ENCODE measurements at regions not wholly inside any gene's neighbourhood (a gene's known extent, or its start where the extent isn't known, plus 50 kb on each side); places are given as distances from the start of the nearest gene placed in this dataset.

DNA sequence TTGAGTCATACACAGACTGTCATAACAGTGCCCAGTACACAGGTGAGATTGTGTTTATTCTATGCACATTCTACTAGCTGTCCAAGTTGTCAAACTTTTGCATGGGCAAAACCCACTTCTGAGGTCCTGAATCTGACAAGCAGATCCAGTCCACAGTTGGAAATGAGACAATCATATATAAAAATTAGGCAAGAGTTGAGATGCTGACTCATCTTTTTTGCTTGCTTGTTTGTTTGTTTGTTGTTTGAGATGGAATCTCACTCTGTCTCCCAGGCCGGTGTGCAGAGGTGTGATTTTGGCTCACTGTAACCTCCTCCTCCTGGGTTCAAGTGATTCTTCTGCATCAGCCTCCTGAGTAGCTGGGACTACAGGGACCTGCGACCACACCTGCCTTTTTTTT is 323.8 kb downstream of the RPS4Y2 start:
- intact Hi-C loops (cut with DNase I), result no loop called here
- Histone ChIP-seq H3K4me3 (no peak overlapping the region), H3K27me3 (no peaks in the 10 kb centered on the region), H3K4me1 (no peaks in the 10 kb centered on the region), H3K36me3 (no peaks in the 10 kb centered on the region), H3K27ac (no peak overlapping the region), H3K9me3 (no peaks in the 10 kb centered on the region)
- WGBS (ENCODE audit: insufficient coverage, low coverage, low lambda C conversion rate, missing lambda C conversion rate), result no CpG with 5 or more reads among the region's 2 CpGs
- no peak for ATAC-seq
- TF ChIP-seq POLR2A (IDR thresholded peaks at IDR 0.05), result no peak
- TF ChIP-seq, protein P1, sequence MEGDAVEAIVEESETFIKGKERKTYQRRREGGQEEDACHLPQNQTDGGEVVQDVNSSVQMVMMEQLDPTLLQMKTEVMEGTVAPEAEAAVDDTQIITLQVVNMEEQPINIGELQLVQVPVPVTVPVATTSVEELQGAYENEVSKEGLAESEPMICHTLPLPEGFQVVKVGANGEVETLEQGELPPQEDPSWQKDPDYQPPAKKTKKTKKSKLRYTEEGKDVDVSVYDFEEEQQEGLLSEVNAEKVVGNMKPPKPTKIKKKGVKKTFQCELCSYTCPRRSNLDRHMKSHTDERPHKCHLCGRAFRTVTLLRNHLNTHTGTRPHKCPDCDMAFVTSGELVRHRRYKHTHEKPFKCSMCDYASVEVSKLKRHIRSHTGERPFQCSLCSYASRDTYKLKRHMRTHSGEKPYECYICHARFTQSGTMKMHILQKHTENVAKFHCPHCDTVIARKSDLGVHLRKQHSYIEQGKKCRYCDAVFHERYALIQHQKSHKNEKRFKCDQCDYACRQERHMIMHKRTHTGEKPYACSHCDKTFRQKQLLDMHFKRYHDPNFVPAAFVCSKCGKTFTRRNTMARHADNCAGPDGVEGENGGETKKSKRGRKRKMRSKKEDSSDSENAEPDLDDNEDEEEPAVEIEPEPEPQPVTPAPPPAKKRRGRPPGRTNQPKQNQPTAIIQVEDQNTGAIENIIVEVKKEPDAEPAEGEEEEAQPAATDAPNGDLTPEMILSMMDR (IDR thresholded peaks at IDR 0.05), result no peak
- DNase-seq, result no peak

DNA sequence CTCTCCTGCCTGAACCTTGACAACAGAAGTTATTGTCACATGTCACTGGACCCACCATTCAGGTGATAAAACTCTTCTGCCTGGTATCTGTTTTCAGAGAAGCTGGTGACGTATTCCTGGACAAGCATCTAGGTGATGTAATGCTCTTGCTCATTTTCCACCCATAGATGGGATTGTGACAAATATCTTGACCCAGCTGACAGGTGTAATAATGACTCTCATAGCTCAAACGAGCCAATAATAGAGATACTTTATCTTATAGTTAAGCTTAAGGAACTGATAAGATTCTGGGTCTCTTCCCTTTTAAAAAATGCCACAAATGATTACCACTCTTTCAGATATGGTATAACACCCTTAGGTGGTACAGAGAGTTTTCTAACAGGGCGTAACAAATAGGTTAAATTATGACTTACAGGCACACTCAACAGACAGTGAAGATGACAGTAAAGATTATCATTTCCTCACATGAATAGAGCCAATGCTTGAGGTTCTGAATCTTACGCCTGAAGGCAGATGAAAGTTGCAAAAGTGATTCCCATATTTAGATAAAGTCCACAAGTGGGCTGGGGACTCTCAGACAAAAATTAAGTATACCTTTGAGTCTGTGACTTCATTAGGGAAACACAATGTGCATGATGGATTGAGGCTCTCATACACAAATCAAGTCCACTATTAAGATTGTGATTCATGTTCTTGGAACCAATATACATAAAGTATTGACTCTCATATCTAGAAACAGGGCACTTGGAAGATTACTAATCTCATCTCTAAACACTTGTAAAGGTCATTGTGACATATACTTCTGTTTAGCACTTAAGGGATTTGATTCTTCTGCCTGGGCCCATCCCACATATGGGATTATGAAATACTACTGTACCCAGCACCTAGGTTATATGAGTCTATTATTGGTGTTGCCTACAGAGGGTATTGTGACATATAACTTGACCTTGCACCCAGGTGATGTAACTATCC is 326.0 kb downstream of the RPS4Y2 start:
- DNase-seq, result no peak
- TF ChIP-seq POLR2A (IDR thresholded peaks at IDR 0.05), result no peak
- H3K4me1 ChIP-seq, result no peaks in the 10 kb centered on the region
- ATAC-seq, result no peak
- H3K4me3 ChIP-seq, result no peak overlapping the region
- WGBS (ENCODE audit: insufficient coverage, low coverage, low lambda C conversion rate, missing lambda C conversion rate), result no CpG with 5 or more reads among the region's 4 CpGs
- intact Hi-C loops (cut with DNase I), result no loop called here
- H3K27ac ChIP-seq, result no peak overlapping the region
- H3K36me3 ChIP-seq, result no peaks in the 10 kb centered on the region
- H3K27me3 ChIP-seq, result no peaks in the 10 kb centered on the region
- no peaks in the 10 kb centered on the region for H3K9me3 ChIP-seq

DNA sequence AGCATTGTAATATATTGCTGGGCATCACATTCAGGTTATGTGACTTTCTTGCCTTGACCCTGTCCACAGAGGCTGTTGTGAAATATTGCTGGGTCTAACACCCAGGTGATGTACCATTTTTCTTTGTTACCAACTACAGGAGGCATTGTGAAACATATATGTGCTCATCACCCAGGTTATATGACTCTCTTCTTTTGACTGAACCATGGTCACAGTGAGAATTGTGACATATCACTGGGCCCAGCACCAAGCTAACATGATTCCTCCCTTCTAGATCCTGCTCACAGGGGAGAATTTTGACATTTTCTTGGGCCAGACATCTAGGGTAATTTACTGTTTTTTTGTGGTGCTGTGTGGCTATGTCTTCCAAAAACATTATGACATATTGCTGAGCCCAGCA is 326.7 kb downstream of the RPS4Y2 start:
- ATAC-seq (no peak), DNase-seq (no peak)
- no peak overlapping the region for H3K27ac ChIP-seq
- H3K4me3 ChIP-seq, result no peak overlapping the region
- H3K4me1 ChIP-seq, result no peaks in the 10 kb centered on the region
- intact Hi-C loops (cut with DNase I), result no loop called here
- TF ChIP-seq, protein P1 (IDR thresholded peaks at IDR 0.05), result no peak
- TF ChIP-seq POLR2A (IDR thresholded peaks at IDR 0.05), result no peak
- no peaks in the 10 kb centered on the region for H3K27me3 ChIP-seq
- H3K9me3 ChIP-seq, result no peaks in the 10 kb centered on the region
- H3K36me3 ChIP-seq, result no peaks in the 10 kb centered on the region

DNA sequence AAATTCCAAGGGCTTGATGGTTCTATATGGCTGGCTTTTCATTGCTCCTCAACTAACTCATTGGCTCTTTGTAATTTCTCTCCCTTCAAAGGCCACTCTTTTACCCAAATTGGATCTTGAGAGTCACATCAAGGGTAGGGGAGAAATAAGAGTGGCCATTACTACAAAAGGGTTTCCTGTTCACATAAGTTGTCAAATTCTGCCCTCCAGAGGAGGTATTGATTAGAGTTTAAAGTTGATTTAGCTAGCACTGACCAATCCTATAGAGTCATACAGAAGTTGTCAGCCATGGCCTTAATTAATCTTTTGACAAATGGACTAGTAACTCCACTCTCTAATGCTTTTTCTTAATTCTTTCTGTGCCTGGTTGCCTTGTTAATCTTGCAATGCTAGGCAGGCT is 336.0 kb downstream of the RPS4Y2 start:
- TF ChIP-seq, protein P1 (IDR thresholded peaks at IDR 0.05), result no peak
- no peak for TF ChIP-seq POLR2A (IDR thresholded peaks at IDR 0.05)
- ATAC-seq (peak in 1 of 4 donors; percentile 50), DNase-seq (no peak)
- intact Hi-C loops (cut with DNase I), result no loop called here
- no peak overlapping the region for H3K4me3 ChIP-seq
- H3K27me3 ChIP-seq, result no peaks in the 10 kb centered on the region
- no peaks in the 10 kb centered on the region for H3K36me3 ChIP-seq
- no peaks in the 10 kb centered on the region for H3K9me3 ChIP-seq
- H3K4me1 ChIP-seq, result no peaks in the 10 kb centered on the region
- H3K27ac ChIP-seq, result no peak overlapping the region

DNA sequence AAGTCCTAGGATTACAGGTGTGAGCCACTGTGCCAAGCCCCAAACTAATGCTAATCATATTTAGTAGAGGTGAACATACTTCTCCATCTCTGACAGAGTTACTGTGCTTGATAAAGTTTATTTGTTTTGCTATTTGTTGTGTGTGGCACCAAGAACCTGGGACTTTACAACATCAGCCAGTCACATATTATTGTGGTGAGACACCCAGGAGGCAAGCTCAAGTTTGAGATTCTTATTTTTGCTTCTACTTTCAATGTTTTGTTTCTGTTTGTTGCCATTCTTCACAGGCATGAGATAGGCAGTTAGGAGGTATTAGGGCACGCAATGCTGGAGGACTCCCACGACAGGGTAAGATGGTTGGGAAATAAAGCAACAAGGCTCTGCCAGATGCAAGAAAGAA is 346.6 kb downstream of the RPS4Y2 start:
- ATAC-seq (no peak), DNase-seq (no peak)
- intact Hi-C loops (cut with DNase I), result no loop called here
- no CpG with 5 or more reads among the region's 2 CpGs for WGBS (ENCODE audit: insufficient coverage, low coverage, low lambda C conversion rate, missing lambda C conversion rate)
- Histone ChIP-seq H3K4me1 (no peaks in the 10 kb centered on the region), H3K9me3 (no peaks in the 10 kb centered on the region), H3K27ac (no peak overlapping the region), H3K4me3 (no peak overlapping the region), H3K36me3 (no peaks in the 10 kb centered on the region), H3K27me3 (no peaks in the 10 kb centered on the region)
- TF ChIP-seq, protein P1 (IDR thresholded peaks at IDR 0.05), result no peak
- TF ChIP-seq POLR2A (IDR thresholded peaks at IDR 0.05), result no peak
